WI38 (cell line): ENCODE measurements at regions not wholly inside any gene's neighbourhood (a gene's known extent, or its start where the extent isn't known, plus 50 kb on each side); places are given as distances from the start of the nearest gene placed in this dataset.
"Not testable (repeated sequence)": the region's sequence is repeated elsewhere in the genome, so short reads cannot be mapped to it uniquely, and the experiment has no call there.

Source experiments
- H3K4me3 ChIP-seq: 2 replicates; pipeline ENCODE4 v1.5.1; 2011; ENCODE audit warnings: low read depth, mild to moderate bottlenecking, control low read depth, low read length
- CTCF ChIP-seq: IDR thresholded peaks from 2 replicates; pipeline ENCODE4 v1.5.1; 2012; ENCODE audit warnings: low read depth, mild to moderate bottlenecking, control low read depth, low read length

DNA sequence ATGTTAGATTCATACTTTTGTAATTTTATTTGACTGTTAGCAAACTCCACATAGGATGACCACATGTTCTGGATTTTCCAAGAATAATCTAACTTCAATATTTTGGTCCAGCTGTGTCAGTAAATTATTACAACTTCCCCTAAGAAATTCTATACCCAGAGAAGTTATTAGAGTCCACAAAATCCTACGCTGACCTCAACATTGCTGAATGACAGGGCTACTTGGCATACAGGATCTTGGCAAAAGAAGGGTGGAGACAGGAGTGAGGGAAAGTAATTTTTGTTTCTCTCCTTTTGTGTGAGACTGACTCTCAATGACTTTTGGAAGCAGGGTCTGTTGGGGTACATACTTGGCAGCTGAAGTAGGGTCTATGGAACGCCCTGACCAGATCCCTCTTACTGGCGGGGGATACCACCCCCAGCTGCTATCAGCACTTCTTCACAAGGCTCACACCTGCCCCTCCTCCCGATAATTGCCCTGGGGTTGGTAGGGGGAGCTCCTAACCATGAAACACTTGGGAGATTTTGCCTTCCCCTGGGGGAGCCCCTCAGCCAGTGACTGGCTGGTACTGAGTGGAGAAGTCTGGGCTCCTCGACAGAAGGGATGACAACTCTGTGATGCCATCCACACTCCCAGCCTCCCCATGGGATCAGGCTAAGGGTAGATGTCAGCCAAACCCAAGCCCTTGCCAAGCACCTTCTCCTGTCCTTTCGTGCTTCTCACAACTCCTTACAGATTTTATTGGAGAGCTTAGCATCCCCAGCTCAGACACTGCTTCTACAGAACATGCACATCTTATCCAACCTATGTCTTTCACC lies 110.6 kb upstream of the FHL2 start:
- H3K4me3 ChIP-seq, result no peak overlapping the region
- no peak for TF ChIP-seq CTCF

DNA sequence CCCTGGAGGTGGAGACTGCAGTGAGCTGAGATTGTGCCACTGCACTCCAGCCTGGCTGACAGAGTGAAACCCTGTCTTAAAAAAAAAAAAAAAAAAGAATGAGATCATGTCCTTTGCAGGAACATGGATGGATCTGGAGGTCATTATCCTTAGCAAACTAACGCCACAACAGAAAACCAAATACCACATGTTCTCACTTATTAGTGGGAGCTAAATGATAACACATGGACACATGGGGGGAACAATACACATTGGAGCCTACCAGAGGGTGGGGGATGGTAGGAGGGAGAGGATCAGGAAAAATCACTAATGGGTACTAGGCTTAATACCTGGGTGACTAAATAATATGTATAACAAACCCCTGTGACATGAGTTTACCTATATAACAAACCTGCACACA lies 108.0 kb upstream of the FHL2 start:
- not testable (repeated sequence) for H3K4me3 ChIP-seq

- no peak for TF ChIP-seq CTCF
- no peak overlapping the region for H3K4me3 ChIP-seq
Observed at GRCh38 chr2:105504459-105504858, 105.6 kb upstream of the FHL2 start.

GRCh38 chr2:105502625-105503334 lies 103.9 kb upstream of the FHL2 start:
- no peak overlapping the region for H3K4me3 ChIP-seq
- TF ChIP-seq CTCF, result no peak

DNA sequence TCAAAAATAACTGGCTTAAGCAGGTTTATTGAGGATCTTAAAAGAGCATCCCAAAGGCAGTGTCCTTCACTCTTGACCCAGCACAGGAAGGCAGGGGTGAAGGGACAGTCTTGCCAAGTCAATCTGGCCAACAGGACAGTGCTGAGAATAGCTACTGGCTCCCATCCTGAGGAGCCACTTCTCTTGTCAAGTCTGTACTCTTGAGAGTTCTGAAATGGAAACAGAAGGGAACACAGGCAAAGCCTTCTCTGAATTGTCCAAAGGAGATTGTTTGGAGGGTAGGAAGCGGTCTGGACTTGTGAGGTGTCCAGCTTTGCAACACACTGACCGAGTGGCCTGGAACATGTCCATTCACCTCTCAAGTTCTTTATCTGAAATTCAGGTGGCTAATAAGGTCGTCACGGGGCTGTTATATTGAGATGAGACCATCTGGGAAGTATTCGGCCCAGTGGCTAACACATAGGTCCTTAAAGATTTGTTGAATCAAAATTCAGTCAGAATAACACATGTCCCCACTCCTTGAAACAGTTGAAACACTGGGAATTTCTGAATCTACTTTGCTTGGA lies 99.5 kb upstream of the FHL2 start:
- no peak for TF ChIP-seq CTCF
- no peak overlapping the region for H3K4me3 ChIP-seq

DNA sequence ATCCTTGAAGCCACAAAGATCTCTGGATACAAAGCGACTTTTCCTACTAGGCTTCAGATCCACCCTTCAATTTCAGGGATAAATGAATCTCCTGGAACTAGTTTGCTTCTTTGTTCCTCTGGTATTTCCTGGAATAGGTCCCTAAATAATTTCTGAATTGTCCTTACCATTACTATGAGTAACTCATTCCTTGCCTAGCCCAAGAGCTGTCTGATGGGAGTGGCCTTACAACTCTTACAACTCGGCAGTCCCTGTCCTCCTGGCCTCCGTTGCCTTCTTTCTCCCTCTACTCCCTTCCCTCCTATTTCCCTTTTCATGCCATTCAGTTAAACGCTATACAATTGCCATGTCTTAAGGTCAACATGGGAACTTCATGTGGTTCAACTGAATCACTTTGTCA lies 98.2 kb upstream of the FHL2 start:
- TF ChIP-seq CTCF, result no peak
- no peak overlapping the region for H3K4me3 ChIP-seq

GRCh38 chr2:105496271-105496670 lies 97.4 kb upstream of the FHL2 start:
- TF ChIP-seq CTCF, result no peak
- H3K4me3 ChIP-seq, result no peak overlapping the region
